GM12874 (cell line): ENCODE measurements at regions not wholly inside any gene's neighbourhood (a gene's known extent, or its start where the extent isn't known, plus 50 kb on each side); places are given as distances from the start of the nearest gene placed in this dataset.

Experiments used
- CTCF ChIP-seq: IDR thresholded peaks from 2 replicates; pipeline ENCODE4 v1.5.1; 2011; ENCODE audit warnings: low read depth, mild to moderate bottlenecking, control low read depth, low read length, moderate library complexity; ENCODE audit not compliant: insufficient read depth

GRCh38 chr1:219560856-219561255, 52.0 kb downstream of the ZC3H11B start:
- no peak for TF ChIP-seq CTCF

DNA sequence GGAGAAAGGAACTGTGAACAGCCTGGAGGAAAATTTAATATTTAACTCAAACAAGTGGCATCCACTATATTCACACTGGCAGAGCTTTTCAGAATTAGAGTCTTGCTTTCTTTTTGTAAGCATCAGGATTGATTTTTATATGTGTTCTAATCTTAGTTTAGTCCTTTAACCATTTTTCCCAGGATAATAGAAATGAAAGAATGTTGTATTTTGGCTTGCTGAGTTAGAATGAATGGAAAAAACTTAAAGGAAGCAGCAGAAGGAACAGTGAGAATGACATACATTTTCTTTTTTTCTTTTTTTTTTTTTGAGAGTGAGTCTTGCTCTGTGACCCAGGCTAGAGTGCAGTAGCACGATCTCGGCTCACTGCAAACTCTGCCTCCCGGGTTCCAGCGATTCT, 53.0 kb downstream of the ZC3H11B start:
- no peak for TF ChIP-seq CTCF

DNA sequence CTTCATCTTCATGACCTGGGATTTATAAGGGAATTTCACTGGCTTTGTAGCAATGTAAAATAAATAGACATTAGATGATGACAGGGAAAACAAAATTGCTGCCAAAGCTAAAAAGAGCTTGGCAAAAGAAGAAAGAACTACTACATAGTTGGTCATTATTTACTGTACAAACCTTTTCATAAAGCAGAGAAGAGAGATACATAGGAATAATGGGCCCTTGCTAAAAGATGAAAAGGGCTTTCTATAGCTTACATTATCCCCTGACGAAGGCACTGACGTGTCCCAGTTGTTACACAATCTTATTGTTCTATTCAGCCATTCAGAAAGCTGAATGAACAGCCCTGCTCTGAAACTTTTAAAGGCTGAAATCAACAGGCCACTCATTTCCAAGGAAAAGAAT, 57.1 kb downstream of the ZC3H11B start:
- no peak for TF ChIP-seq CTCF

DNA sequence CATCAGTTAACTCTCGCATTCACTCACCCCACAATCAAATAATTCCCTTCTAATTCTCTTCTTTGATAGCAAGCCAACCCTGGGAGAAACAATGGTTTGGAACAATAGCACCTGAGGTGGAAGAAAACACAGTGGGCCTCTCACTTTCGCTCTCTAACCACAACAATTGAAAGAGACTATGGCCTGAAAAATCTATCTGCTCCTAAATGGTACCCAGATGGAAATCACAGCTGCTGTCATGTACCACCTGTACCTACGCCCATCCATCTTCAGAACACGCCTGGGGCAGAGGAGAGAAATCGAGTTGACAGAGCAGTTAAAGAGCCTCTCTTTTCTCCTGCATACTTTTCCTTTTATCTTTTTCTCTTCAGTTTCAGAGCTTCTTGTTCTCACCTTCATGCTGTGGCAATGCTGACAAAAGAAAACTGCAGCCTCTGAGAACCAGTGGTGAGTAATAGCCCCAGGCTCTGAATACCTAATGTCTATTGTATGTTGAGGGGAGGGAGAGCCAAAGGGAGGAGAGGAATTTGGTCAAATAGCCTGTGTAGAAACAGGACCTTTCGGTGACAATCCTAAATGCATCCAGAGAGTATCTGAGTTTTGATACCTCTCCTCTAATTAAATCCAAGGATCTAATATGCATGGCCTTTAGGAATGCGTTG, 57.7 kb downstream of the ZC3H11B start:
- no peak for TF ChIP-seq CTCF

DNA sequence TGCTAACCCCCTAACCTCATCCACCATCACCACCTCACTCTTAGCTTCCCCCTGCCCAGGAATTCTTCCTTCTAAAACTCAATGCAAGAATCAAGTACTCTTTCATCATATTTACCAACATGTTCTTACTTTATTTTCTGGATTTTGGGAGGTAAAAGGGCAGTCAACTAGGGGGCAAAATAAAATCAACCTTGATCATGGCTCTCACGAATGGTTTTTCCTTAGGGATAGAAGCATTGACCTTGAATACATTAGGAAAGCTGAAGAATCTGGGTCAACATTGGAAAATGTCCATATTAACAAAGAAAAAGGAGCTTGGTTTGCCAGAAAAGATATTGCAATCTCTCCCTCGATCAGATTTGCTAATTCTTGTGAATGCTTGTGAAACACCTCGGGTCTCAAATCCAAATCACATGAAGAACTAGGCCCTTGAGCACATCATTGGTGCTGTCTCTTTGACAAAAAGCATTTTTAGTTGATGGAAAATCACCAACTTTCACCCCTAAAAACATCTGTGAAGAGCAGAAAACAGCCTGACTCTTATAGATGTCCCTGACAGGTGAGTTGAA, 58.9 kb downstream of the ZC3H11B start:
- no peak for TF ChIP-seq CTCF

GRCh38 chr1:219550201-219550600, 62.7 kb downstream of the ZC3H11B start:
- no peak for TF ChIP-seq CTCF

- no peak for TF ChIP-seq CTCF
Measured at GRCh38 chr1:219549215-219549614, 63.7 kb downstream of the ZC3H11B start.
